ENCODE measurements at regions not wholly inside any gene's neighbourhood (a gene's known extent, or its start where the extent isn't known, plus 50 kb on each side); places are given as distances from the start of the nearest gene placed in this dataset.
"Not testable (repeated sequence)": the region's sequence is repeated elsewhere in the genome, so short reads cannot be mapped to it uniquely, and the experiment has no call there.

- Histone ChIP-seq H3K4me1 (ENCODE audit: control insufficient read depth in 3 of 3, insufficient read depth in 2 of 3, low read depth in 1 of 3, low read length in 2 of 3) (peaks cover 0 to 10% (median 2%) of the 10 kb centered on the region in 3 donors), H3K4me3 (ENCODE audit: low read depth in 1 of 3, low read length in 3 of 3) (no peak overlapping the region), H3K9me3 (ENCODE audit: control insufficient read depth in 2 of 2, insufficient read depth in 1 of 2, low read depth in 1 of 2, low read length in 1 of 2) (no peaks in the 10 kb centered on the region), H3K36me3 (ENCODE audit: control insufficient read depth in 3 of 3, insufficient read depth in 2 of 3, low read depth in 1 of 3, low read length in 3 of 3) (no peaks in the 10 kb centered on the region), H3K27ac (ENCODE audit: low read depth in 1 of 3, low read length in 2 of 3) (peak overlapping the region in 1 of 3 donors; percentile 16), H3K27me3 (ENCODE audit: control insufficient read depth in 3 of 3, insufficient read depth in 3 of 3, low read length in 3 of 3) (no peaks in the 10 kb centered on the region)
- DNase-seq (peak in 1 of 2 donors; percentile 18), FAIRE-seq (no peak)
- 75 to 81% (median 77%) methylated on average over 6 of the region's 6 CpGs for WGBS, 3 donors
Measured at GRCh38 chr12:46516933-46517578, 144.5 kb upstream of the SLC38A2 start.

GRCh38 chr12:46516238-46516932 lies 143.8 kb upstream of the SLC38A2 start:
- H3K4me3 ChIP-seq (ENCODE audit: low read depth in 1 of 3, low read length in 3 of 3), result no peak overlapping the region
- no peaks in the 10 kb centered on the region for H3K36me3 ChIP-seq (ENCODE audit: control insufficient read depth in 3 of 3, insufficient read depth in 2 of 3, low read depth in 1 of 3, low read length in 3 of 3)
- FAIRE-seq (no peak), DNase-seq (no peak)
- peak overlapping the region in 1 of 3 donors; percentile 16 for H3K27ac ChIP-seq (ENCODE audit: low read depth in 1 of 3, low read length in 2 of 3)
- no peaks in the 10 kb centered on the region for H3K9me3 ChIP-seq (ENCODE audit: control insufficient read depth in 2 of 2, insufficient read depth in 1 of 2, low read depth in 1 of 2, low read length in 1 of 2)
- peaks cover 0 to 10% (median 2%) of the 10 kb centered on the region in 3 donors for H3K4me1 ChIP-seq (ENCODE audit: control insufficient read depth in 3 of 3, insufficient read depth in 2 of 3, low read depth in 1 of 3, low read length in 2 of 3)
- H3K27me3 ChIP-seq (ENCODE audit: control insufficient read depth in 3 of 3, insufficient read depth in 3 of 3, low read length in 3 of 3), result no peaks in the 10 kb centered on the region
- 85 to 96% (median 91%) methylated on average over 5 of the region's 5 CpGs for WGBS, 3 donors

GRCh38 chr12:46515829-46516228 lies 143.3 kb upstream of the SLC38A2 start:
- FAIRE-seq, result no peak
- Histone ChIP-seq H3K27me3 (ENCODE audit: control insufficient read depth in 3 of 3, insufficient read depth in 3 of 3, low read length in 3 of 3) (no peaks in the 10 kb centered on the region), H3K4me1 (ENCODE audit: control insufficient read depth in 3 of 3, insufficient read depth in 2 of 3, low read depth in 1 of 3, low read length in 2 of 3) (peaks cover 0 to 7% (median 2%) of the 10 kb centered on the region in 3 donors), H3K36me3 (ENCODE audit: control insufficient read depth in 3 of 3, insufficient read depth in 2 of 3, low read depth in 1 of 3, low read length in 3 of 3) (no peaks in the 10 kb centered on the region), H3K9me3 (ENCODE audit: control insufficient read depth in 2 of 2, insufficient read depth in 1 of 2, low read depth in 1 of 2, low read length in 1 of 2) (peaks cover 0 to 2% of the 10 kb centered on the region in 2 donors), H3K4me3 (ENCODE audit: low read depth in 1 of 3, low read length in 3 of 3) (no peak overlapping the region), H3K27ac (ENCODE audit: low read depth in 1 of 3, low read length in 2 of 3) (no peak overlapping the region)
- DNase-seq, result no peak
- WGBS, 3 donors, result 95 to 100% (median 100%) methylated on average over 1 of the region's 1 CpG

- no peak for FAIRE-seq
- Histone ChIP-seq H3K36me3 (ENCODE audit: control insufficient read depth in 3 of 3, insufficient read depth in 2 of 3, low read depth in 1 of 3, low read length in 3 of 3) (no peaks in the 10 kb centered on the region), H3K4me1 (ENCODE audit: control insufficient read depth in 3 of 3, insufficient read depth in 2 of 3, low read depth in 1 of 3, low read length in 2 of 3) (peaks cover 0 to 7% (median 2%) of the 10 kb centered on the region in 3 donors), H3K9me3 (ENCODE audit: control insufficient read depth in 2 of 2, insufficient read depth in 1 of 2, low read depth in 1 of 2, low read length in 1 of 2) (peaks cover 0 to 2% of the 10 kb centered on the region in 2 donors), H3K27ac (ENCODE audit: low read depth in 1 of 3, low read length in 2 of 3) (no peak overlapping the region), H3K4me3 (ENCODE audit: low read depth in 1 of 3, low read length in 3 of 3) (no peak overlapping the region), H3K27me3 (ENCODE audit: control insufficient read depth in 3 of 3, insufficient read depth in 3 of 3, low read length in 3 of 3) (no peaks in the 10 kb centered on the region)
- 92 to 95% (median 93%) methylated on average over 2 of the region's 2 CpGs for WGBS, 3 donors
- no peak for DNase-seq
Measured at GRCh38 chr12:46514886-46515285, 142.3 kb upstream of the SLC38A2 start.

GRCh38 chr12:46510257-46510656 lies 137.7 kb upstream of the SLC38A2 start:
- not testable (repeated sequence) for H3K4me3 ChIP-seq (ENCODE audit: low read depth in 1 of 3, low read length in 3 of 3); FAIRE-seq

GRCh38 chr12:46509135-46509534 lies 136.6 kb upstream of the SLC38A2 start:
- Histone ChIP-seq H3K4me1 (ENCODE audit: control insufficient read depth in 3 of 3, insufficient read depth in 2 of 3, low read depth in 1 of 3, low read length in 2 of 3) (no peaks in the 10 kb centered on the region), H3K9me3 (ENCODE audit: control insufficient read depth in 2 of 2, insufficient read depth in 1 of 2, low read depth in 1 of 2, low read length in 1 of 2) (peaks cover 0 to 14% of the 10 kb centered on the region in 2 donors), H3K4me3 (ENCODE audit: low read depth in 1 of 3, low read length in 3 of 3) (no peak overlapping the region), H3K36me3 (ENCODE audit: control insufficient read depth in 3 of 3, insufficient read depth in 2 of 3, low read depth in 1 of 3, low read length in 3 of 3) (no peaks in the 10 kb centered on the region), H3K27ac (ENCODE audit: low read depth in 1 of 3, low read length in 2 of 3) (no peak overlapping the region), H3K27me3 (ENCODE audit: control insufficient read depth in 3 of 3, insufficient read depth in 3 of 3, low read length in 3 of 3) (no peaks in the 10 kb centered on the region)
- WGBS, 3 donors, result 26 to 48% (median 38%) methylated on average over 1 of the region's 1 CpG
- DNase-seq (no peak), FAIRE-seq (no peak)

More at GRCh38 chr12:46510257-46510656, 137.7 kb upstream of the SLC38A2 start:
- peaks cover 0 to 14% of the 10 kb centered on the region in 2 donors for H3K9me3 ChIP-seq (ENCODE audit: control insufficient read depth in 2 of 2, insufficient read depth in 1 of 2, low read depth in 1 of 2, low read length in 1 of 2)
- H3K36me3 ChIP-seq (ENCODE audit: control insufficient read depth in 3 of 3, insufficient read depth in 2 of 3, low read depth in 1 of 3, low read length in 3 of 3); H3K27ac ChIP-seq (ENCODE audit: low read depth in 1 of 3, low read length in 2 of 3); H3K27me3 ChIP-seq (ENCODE audit: control insufficient read depth in 3 of 3, insufficient read depth in 3 of 3, low read length in 3 of 3); DNase-seq; H3K4me1 ChIP-seq (ENCODE audit: control insufficient read depth in 3 of 3, insufficient read depth in 2 of 3, low read depth in 1 of 3, low read length in 2 of 3): not testable (repeated sequence)

- FAIRE-seq (no peak), DNase-seq (no peak)
- no peak overlapping the region for H3K27ac ChIP-seq (ENCODE audit: low read depth in 1 of 3, low read length in 2 of 3)
- no peaks in the 10 kb centered on the region for H3K36me3 ChIP-seq (ENCODE audit: control insufficient read depth in 3 of 3, insufficient read depth in 2 of 3, low read depth in 1 of 3, low read length in 3 of 3)
- H3K27me3 ChIP-seq (ENCODE audit: control insufficient read depth in 3 of 3, insufficient read depth in 3 of 3, low read length in 3 of 3), result no peaks in the 10 kb centered on the region
- no peak overlapping the region for H3K4me3 ChIP-seq (ENCODE audit: low read depth in 1 of 3, low read length in 3 of 3)
- H3K9me3 ChIP-seq (ENCODE audit: control insufficient read depth in 2 of 2, insufficient read depth in 1 of 2, low read depth in 1 of 2, low read length in 1 of 2), result peaks cover 0 to 14% of the 10 kb centered on the region in 2 donors
- 94 to 95% (median 95%) methylated on average over 6 of the region's 6 CpGs for WGBS, 3 donors
- H3K4me1 ChIP-seq (ENCODE audit: control insufficient read depth in 3 of 3, insufficient read depth in 2 of 3, low read depth in 1 of 3, low read length in 2 of 3), result no peaks in the 10 kb centered on the region
Measured at GRCh38 chr12:46508651-46509050, 136.1 kb upstream of the SLC38A2 start.

GRCh38 chr12:46507766-46508165 lies 135.2 kb upstream of the SLC38A2 start:
- Histone ChIP-seq H3K36me3 (ENCODE audit: control insufficient read depth in 3 of 3, insufficient read depth in 2 of 3, low read depth in 1 of 3, low read length in 3 of 3) (no peaks in the 10 kb centered on the region), H3K27me3 (ENCODE audit: control insufficient read depth in 3 of 3, insufficient read depth in 3 of 3, low read length in 3 of 3) (no peaks in the 10 kb centered on the region), H3K4me1 (ENCODE audit: control insufficient read depth in 3 of 3, insufficient read depth in 2 of 3, low read depth in 1 of 3, low read length in 2 of 3) (no peaks in the 10 kb centered on the region), H3K27ac (ENCODE audit: low read depth in 1 of 3, low read length in 2 of 3) (no peak overlapping the region), H3K4me3 (ENCODE audit: low read depth in 1 of 3, low read length in 3 of 3) (no peak overlapping the region), H3K9me3 (ENCODE audit: control insufficient read depth in 2 of 2, insufficient read depth in 1 of 2, low read depth in 1 of 2, low read length in 1 of 2) (peaks cover 0 to 14% of the 10 kb centered on the region in 2 donors)
- DNase-seq (no peak), FAIRE-seq (no peak)
